ENCODE measurements at regions not wholly inside any gene's neighbourhood (a gene's known extent, or its start where the extent isn't known, plus 50 kb on each side); places are given as distances from the start of the nearest gene placed in this dataset.

DNA sequence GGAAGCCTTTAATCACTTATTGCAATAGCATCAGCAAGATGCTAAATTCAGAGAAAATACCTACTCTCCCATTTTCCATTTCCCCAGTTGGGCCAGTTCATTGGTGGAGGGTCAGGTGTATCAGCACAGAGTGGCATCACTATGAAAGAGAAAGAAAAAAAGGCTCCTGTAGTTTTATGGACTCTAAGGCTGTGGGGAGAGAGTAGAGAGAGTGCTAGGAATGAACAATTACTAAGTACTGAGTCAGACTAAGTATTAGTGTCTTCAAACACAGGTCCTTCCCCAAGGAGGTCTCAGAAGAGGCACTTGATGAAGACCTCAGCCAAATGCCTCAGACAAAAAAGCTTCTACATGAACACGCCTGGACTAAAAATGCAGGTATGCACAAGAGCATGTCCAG is 1061.9 kb downstream of the FSTL5 start:
- no peaks in the 10 kb centered on the region for H3K27me3 ChIP-seq (ENCODE audit: insufficient read depth, low read depth, low read length)
- no peak overlapping the region for H2AFZ ChIP-seq (ENCODE audit: low read depth, low read length)
- H3K9me2 ChIP-seq (ENCODE audit: insufficient read depth, low read length), result no peaks in the 10 kb centered on the region
- H3K9me3 ChIP-seq (ENCODE audit: low read length), result no peaks in the 10 kb centered on the region
- no peaks in the 10 kb centered on the region for H3F3A ChIP-seq (ENCODE audit: insufficient read depth, low read length, poor library complexity, severe bottlenecking)
- H3K27ac ChIP-seq (ENCODE audit: low read length), result no peak overlapping the region
- no peak for TF ChIP-seq RAD21 (conservative IDR thresholded peaks at IDR 0.05)
- TF ChIP-seq SMC3 (conservative IDR thresholded peaks at IDR 0.05; ENCODE audit: poor library complexity), result no peak
- no peak for TF ChIP-seq MXI1 (conservative IDR thresholded peaks at IDR 0.05; ENCODE audit: poor library complexity, severe bottlenecking)
- TF ChIP-seq EZH2 (IDR thresholded peaks at IDR 0.05; ENCODE audit: borderline replicate concordance, insufficient read depth, low read length, poor library complexity, severe bottlenecking), result no peak
- no peak overlapping the region for H3K9ac ChIP-seq (ENCODE audit: low read length)
- no peaks in the 10 kb centered on the region for H4K20me1 ChIP-seq (ENCODE audit: insufficient read depth)
- H3K79me2 ChIP-seq (replicated peaks; ENCODE audit: insufficient read depth, low read length), result no peaks in the 10 kb centered on the region
- H3K4me2 ChIP-seq (ENCODE audit: low read length), result no peak overlapping the region
- H3K36me3 ChIP-seq (ENCODE audit: insufficient read depth, low read length), result no peaks in the 10 kb centered on the region
- H3K4me3 ChIP-seq (ENCODE audit: low read length), result no peak overlapping the region

DNA sequence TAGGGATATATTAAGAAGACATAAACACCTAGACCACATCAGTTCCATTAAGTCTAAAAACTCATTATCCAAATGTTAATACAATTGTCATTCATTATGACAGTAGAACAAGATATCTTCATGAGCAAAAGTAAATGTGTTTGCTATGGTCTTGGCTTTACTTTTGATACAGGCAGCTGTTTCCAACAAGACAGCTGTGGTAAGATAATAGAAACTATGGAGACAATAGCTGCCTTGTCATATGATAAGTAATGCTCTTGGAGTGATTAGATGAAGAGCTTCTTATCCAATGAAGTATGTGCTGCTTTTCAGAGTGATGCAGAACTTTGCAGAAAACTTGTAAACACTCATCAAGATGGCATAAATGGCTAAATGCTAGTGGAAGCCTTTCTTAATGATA is 1066.0 kb downstream of the FSTL5 start:
- no peaks in the 10 kb centered on the region for H3K79me2 ChIP-seq (replicated peaks; ENCODE audit: insufficient read depth, low read length)
- no peak overlapping the region for H3K4me2 ChIP-seq (ENCODE audit: low read length)
- H2AFZ ChIP-seq (ENCODE audit: low read depth, low read length), result no peak overlapping the region
- TF ChIP-seq POLR2AphosphoS5 (IDR thresholded peaks at IDR 0.05) (no peak), TAF1 (IDR thresholded peaks at IDR 0.05; ENCODE audit: low read depth) (no peak), EZH2 (IDR thresholded peaks at IDR 0.05; ENCODE audit: borderline replicate concordance, insufficient read depth, low read length, poor library complexity, severe bottlenecking) (no peak), MXI1 (conservative IDR thresholded peaks at IDR 0.05; ENCODE audit: poor library complexity, severe bottlenecking) (no peak), SMC3 (conservative IDR thresholded peaks at IDR 0.05; ENCODE audit: poor library complexity) (no peak), RAD21 (conservative IDR thresholded peaks at IDR 0.05) (no peak), EP300 (conservative IDR thresholded peaks at IDR 0.05; ENCODE audit: poor library complexity, severe bottlenecking) (no peak)
- TF ChIP-seq, protein P1, sequence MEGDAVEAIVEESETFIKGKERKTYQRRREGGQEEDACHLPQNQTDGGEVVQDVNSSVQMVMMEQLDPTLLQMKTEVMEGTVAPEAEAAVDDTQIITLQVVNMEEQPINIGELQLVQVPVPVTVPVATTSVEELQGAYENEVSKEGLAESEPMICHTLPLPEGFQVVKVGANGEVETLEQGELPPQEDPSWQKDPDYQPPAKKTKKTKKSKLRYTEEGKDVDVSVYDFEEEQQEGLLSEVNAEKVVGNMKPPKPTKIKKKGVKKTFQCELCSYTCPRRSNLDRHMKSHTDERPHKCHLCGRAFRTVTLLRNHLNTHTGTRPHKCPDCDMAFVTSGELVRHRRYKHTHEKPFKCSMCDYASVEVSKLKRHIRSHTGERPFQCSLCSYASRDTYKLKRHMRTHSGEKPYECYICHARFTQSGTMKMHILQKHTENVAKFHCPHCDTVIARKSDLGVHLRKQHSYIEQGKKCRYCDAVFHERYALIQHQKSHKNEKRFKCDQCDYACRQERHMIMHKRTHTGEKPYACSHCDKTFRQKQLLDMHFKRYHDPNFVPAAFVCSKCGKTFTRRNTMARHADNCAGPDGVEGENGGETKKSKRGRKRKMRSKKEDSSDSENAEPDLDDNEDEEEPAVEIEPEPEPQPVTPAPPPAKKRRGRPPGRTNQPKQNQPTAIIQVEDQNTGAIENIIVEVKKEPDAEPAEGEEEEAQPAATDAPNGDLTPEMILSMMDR (IDR thresholded peaks at IDR 0.05; ENCODE audit: poor library complexity, severe bottlenecking), result no peak
- TF ChIP-seq, protein P2, sequence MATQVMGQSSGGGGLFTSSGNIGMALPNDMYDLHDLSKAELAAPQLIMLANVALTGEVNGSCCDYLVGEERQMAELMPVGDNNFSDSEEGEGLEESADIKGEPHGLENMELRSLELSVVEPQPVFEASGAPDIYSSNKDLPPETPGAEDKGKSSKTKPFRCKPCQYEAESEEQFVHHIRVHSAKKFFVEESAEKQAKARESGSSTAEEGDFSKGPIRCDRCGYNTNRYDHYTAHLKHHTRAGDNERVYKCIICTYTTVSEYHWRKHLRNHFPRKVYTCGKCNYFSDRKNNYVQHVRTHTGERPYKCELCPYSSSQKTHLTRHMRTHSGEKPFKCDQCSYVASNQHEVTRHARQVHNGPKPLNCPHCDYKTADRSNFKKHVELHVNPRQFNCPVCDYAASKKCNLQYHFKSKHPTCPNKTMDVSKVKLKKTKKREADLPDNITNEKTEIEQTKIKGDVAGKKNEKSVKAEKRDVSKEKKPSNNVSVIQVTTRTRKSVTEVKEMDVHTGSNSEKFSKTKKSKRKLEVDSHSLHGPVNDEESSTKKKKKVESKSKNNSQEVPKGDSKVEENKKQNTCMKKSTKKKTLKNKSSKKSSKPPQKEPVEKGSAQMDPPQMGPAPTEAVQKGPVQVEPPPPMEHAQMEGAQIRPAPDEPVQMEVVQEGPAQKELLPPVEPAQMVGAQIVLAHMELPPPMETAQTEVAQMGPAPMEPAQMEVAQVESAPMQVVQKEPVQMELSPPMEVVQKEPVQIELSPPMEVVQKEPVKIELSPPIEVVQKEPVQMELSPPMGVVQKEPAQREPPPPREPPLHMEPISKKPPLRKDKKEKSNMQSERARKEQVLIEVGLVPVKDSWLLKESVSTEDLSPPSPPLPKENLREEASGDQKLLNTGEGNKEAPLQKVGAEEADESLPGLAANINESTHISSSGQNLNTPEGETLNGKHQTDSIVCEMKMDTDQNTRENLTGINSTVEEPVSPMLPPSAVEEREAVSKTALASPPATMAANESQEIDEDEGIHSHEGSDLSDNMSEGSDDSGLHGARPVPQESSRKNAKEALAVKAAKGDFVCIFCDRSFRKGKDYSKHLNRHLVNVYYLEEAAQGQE (IDR thresholded peaks at IDR 0.05; ENCODE audit: borderline replicate concordance), result no peak
- H4K20me1 ChIP-seq (ENCODE audit: insufficient read depth), result no peaks in the 10 kb centered on the region
- H3K36me3 ChIP-seq (ENCODE audit: insufficient read depth, low read length), result no peaks in the 10 kb centered on the region
- no peaks in the 10 kb centered on the region for H3K9me3 ChIP-seq (ENCODE audit: low read length)
- no peak overlapping the region for H3K27ac ChIP-seq (ENCODE audit: low read length)
- H3K9me2 ChIP-seq (ENCODE audit: insufficient read depth, low read length), result no peaks in the 10 kb centered on the region
- no peaks in the 10 kb centered on the region for H3K27me3 ChIP-seq (ENCODE audit: insufficient read depth, low read depth, low read length)
- H3K4me3 ChIP-seq (ENCODE audit: low read length), result no peak overlapping the region
- no peak overlapping the region for H3K9ac ChIP-seq (ENCODE audit: low read length)
- no peaks in the 10 kb centered on the region for H3F3A ChIP-seq (ENCODE audit: insufficient read depth, low read length, poor library complexity, severe bottlenecking)

Data from neural cell (in vitro differentiated cells).